ENCODE measurements at regions not wholly inside any gene's neighbourhood (a gene's known extent, or its start where the extent isn't known, plus 50 kb on each side); places are given as distances from the start of the nearest gene placed in this dataset.

GRCh38 chr5:166710271-166710670 lies 1581.2 kb upstream of the WWC1 start:
- H3K9me3 ChIP-seq (ENCODE audit: control insufficient read depth in 2 of 3, low read length in 3 of 3), result peaks cover 0 to 7% (median 0%) of the 10 kb centered on the region in 3 experiments
- no peaks in the 10 kb centered on the region for H3K36me3 Mint-ChIP-seq
- peaks cover 0 to 25% (median 13%) of the 10 kb centered on the region in 11 donors for H3K9me3 Mint-ChIP-seq
- H3K4me3 Mint-ChIP-seq, result no peak overlapping the region
- H3K27me3 ChIP-seq (ENCODE audit: control insufficient read depth in 2 of 2, insufficient read depth in 2 of 2, low read length in 2 of 2), result no peaks in the 10 kb centered on the region
- ATAC-seq (no peak), DNase-seq (no peak)
- ChIA-PET POLR2A (no interaction called here), CTCF (no interaction called here)
- no peaks in the 10 kb centered on the region for H3K4me1 ChIP-seq (ENCODE audit: control insufficient read depth in 2 of 2, insufficient read depth in 2 of 2, low read length in 2 of 2)
- no peak overlapping the region for H3K4me3 ChIP-seq (ENCODE audit: low read length)
- no peak overlapping the region for H3K27ac ChIP-seq (ENCODE audit: low read depth, low read length)
- H3K27me3 Mint-ChIP-seq, result no peaks in the 10 kb centered on the region
- intact Hi-C loops (cut with micrococcal nuclease), result no loop called here
- no peaks in the 10 kb centered on the region for H3K36me3 ChIP-seq (ENCODE audit: control insufficient read depth in 2 of 3, insufficient read depth in 3 of 3, low read length in 3 of 3)
- no peak overlapping the region for H3K27ac Mint-ChIP-seq
- no peaks in the 10 kb centered on the region for H3K4me1 Mint-ChIP-seq

GRCh38 chr5:166712447-166713185 lies 1578.8 kb upstream of the WWC1 start:
- Histone ChIP-seq H3K4me3 (ENCODE audit: low read length) (no peak overlapping the region), H3K27ac (ENCODE audit: low read depth, low read length) (no peak overlapping the region), H3K36me3 (ENCODE audit: control insufficient read depth in 2 of 3, insufficient read depth in 3 of 3, low read length in 3 of 3) (no peaks in the 10 kb centered on the region), H3K9me3 (ENCODE audit: control insufficient read depth in 2 of 3, low read length in 3 of 3) (peaks cover 0 to 7% (median 0%) of the 10 kb centered on the region in 3 experiments), H3K27me3 (ENCODE audit: control insufficient read depth in 2 of 2, insufficient read depth in 2 of 2, low read length in 2 of 2) (no peaks in the 10 kb centered on the region), H3K4me1 (ENCODE audit: control insufficient read depth in 2 of 2, insufficient read depth in 2 of 2, low read length in 2 of 2) (no peaks in the 10 kb centered on the region)
- ChIA-PET CTCF (no interaction called here), POLR2A (no interaction called here)
- Mint-ChIP-seq H3K4me3 (no peak overlapping the region), H3K27me3 (no peaks in the 10 kb centered on the region), H3K36me3 (no peaks in the 10 kb centered on the region), H3K27ac (no peak overlapping the region), H3K9me3 (peaks cover 0 to 28% (median 13%) of the 10 kb centered on the region in 11 donors), H3K4me1 (no peaks in the 10 kb centered on the region)
- no peak for ATAC-seq
- no peak for DNase-seq
- intact Hi-C loops (cut with micrococcal nuclease), result no loop called here

DNA sequence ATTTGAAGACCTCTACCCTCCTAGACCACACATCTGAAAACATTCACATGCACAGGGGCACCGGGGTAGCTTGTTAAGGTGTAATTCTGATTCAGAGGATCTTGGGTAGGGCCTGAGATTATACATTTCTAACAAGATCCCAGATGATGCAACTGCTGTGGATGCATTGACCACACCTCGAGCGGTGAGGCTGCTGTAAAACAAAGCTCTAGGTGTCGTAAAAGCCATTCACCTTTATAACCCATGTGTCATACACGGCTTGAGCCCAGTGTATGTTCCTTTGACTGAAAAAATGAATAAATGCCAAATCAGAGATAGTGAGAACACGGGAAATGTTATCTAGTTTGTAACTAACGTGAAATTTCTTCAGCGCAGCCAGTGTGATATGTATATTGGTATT lies 1578.2 kb upstream of the WWC1 start:
- Histone ChIP-seq H3K27me3 (ENCODE audit: control insufficient read depth in 2 of 2, insufficient read depth in 2 of 2, low read length in 2 of 2) (no peaks in the 10 kb centered on the region), H3K36me3 (ENCODE audit: control insufficient read depth in 2 of 3, insufficient read depth in 3 of 3, low read length in 3 of 3) (no peaks in the 10 kb centered on the region), H3K27ac (ENCODE audit: low read depth, low read length) (no peak overlapping the region), H3K4me1 (ENCODE audit: control insufficient read depth in 2 of 2, insufficient read depth in 2 of 2, low read length in 2 of 2) (no peaks in the 10 kb centered on the region), H3K4me3 (ENCODE audit: low read length) (no peak overlapping the region), H3K9me3 (ENCODE audit: control insufficient read depth in 2 of 3, low read length in 3 of 3) (peaks cover 0 to 7% (median 0%) of the 10 kb centered on the region in 3 experiments)
- Mint-ChIP-seq H3K9me3 (peaks cover 0 to 28% (median 10%) of the 10 kb centered on the region in 11 donors), H3K27me3 (no peaks in the 10 kb centered on the region), H3K4me3 (no peak overlapping the region), H3K27ac (no peak overlapping the region), H3K36me3 (no peaks in the 10 kb centered on the region), H3K4me1 (no peaks in the 10 kb centered on the region)
- intact Hi-C loops (cut with micrococcal nuclease), result no loop called here
- DNase-seq (no peak), ATAC-seq (no peak)
- POLR2A ChIA-PET, result no interaction called here
- CTCF ChIA-PET, result no interaction called here

- no peaks in the 10 kb centered on the region for H3K4me1 ChIP-seq (ENCODE audit: control insufficient read depth in 2 of 2, insufficient read depth in 2 of 2, low read length in 2 of 2)
- Mint-ChIP-seq H3K9me3 (peaks cover 3 to 37% (median 15%) of the 10 kb centered on the region in 11 donors), H3K4me3 (no peak overlapping the region), H3K27ac (no peak overlapping the region), H3K36me3 (no peaks in the 10 kb centered on the region), H3K4me1 (no peaks in the 10 kb centered on the region), H3K27me3 (no peaks in the 10 kb centered on the region)
- H3K4me3 ChIP-seq (ENCODE audit: low read length), result no peak overlapping the region
- ChIA-PET POLR2A (no interaction called here), CTCF (no interaction called here)
- ATAC-seq (no peak), DNase-seq (no peak)
- no peak overlapping the region for H3K27ac ChIP-seq (ENCODE audit: low read depth, low read length)
- H3K27me3 ChIP-seq (ENCODE audit: control insufficient read depth in 2 of 2, insufficient read depth in 2 of 2, low read length in 2 of 2), result no peaks in the 10 kb centered on the region
- no peaks in the 10 kb centered on the region for H3K36me3 ChIP-seq (ENCODE audit: control insufficient read depth in 2 of 3, insufficient read depth in 3 of 3, low read length in 3 of 3)
- peaks cover 0 to 16% (median 0%) of the 10 kb centered on the region in 3 experiments for H3K9me3 ChIP-seq (ENCODE audit: control insufficient read depth in 2 of 3, low read length in 3 of 3)
- intact Hi-C loops (cut with micrococcal nuclease), result no loop called here
Measured at GRCh38 chr5:166716856-166717492, 1574.5 kb upstream of the WWC1 start.

DNA sequence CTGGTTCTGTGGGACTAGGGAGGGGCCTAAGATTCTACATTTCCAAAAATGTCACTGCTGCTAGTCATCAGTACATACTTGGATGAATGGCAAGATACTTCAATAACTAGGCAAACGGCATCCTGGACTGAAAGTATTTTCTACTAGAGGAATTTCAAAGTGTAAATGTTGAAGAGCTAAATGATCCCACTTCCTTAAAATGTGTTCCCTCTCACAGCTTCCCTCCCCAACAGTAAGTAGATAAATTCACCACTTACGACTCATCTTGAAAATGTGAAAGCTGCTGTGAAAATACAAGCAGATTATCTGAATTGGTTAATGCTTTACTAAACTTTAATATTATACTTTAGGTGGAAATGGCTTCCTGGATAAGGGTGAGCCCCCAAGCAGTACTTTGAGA lies 1571.5 kb upstream of the WWC1 start:
- ATAC-seq (no peak), DNase-seq (no peak)
- H3K4me3 Mint-ChIP-seq, result no peak overlapping the region
- H3K9me3 Mint-ChIP-seq, result peaks cover 4 to 22% (median 14%) of the 10 kb centered on the region in 11 donors
- POLR2A ChIA-PET, result no interaction called here
- Histone ChIP-seq H3K27me3 (ENCODE audit: control insufficient read depth in 2 of 2, insufficient read depth in 2 of 2, low read length in 2 of 2) (no peaks in the 10 kb centered on the region), H3K4me1 (ENCODE audit: control insufficient read depth in 2 of 2, insufficient read depth in 2 of 2, low read length in 2 of 2) (no peaks in the 10 kb centered on the region), H3K27ac (ENCODE audit: low read depth, low read length) (no peak overlapping the region), H3K36me3 (ENCODE audit: control insufficient read depth in 2 of 3, insufficient read depth in 3 of 3, low read length in 3 of 3) (no peaks in the 10 kb centered on the region), H3K9me3 (ENCODE audit: control insufficient read depth in 2 of 3, low read length in 3 of 3) (peaks cover 0 to 11% (median 0%) of the 10 kb centered on the region in 3 experiments), H3K4me3 (ENCODE audit: low read length) (no peak overlapping the region)
- CTCF ChIA-PET, result no interaction called here
- H3K36me3 Mint-ChIP-seq, result no peaks in the 10 kb centered on the region
- H3K27ac Mint-ChIP-seq, result no peak overlapping the region
- intact Hi-C loops (cut with micrococcal nuclease), result no loop called here
- H3K27me3 Mint-ChIP-seq, result no peaks in the 10 kb centered on the region
- H3K4me1 Mint-ChIP-seq, result no peaks in the 10 kb centered on the region

DNA sequence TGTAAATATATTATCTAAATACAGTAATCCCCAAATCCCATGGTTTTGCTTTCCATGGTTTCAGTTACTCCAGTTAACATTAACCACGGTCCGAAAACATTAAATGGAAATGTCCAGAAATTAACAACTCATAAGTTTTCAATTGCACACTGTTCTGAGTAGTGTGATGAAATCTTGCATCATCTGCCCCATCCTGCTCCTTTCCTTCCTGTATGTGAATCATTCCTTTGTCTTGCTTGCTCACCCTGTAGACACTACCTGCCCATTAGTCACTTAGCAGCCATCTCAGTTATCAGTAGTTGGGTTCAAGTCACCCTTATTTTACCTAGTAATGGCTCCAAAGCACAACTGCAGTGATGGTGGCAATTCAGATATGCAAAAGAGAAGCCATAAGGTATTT lies 1568.5 kb upstream of the WWC1 start:
- Histone ChIP-seq H3K27me3 (ENCODE audit: control insufficient read depth in 2 of 2, insufficient read depth in 2 of 2, low read length in 2 of 2) (no peaks in the 10 kb centered on the region), H3K4me1 (ENCODE audit: control insufficient read depth in 2 of 2, insufficient read depth in 2 of 2, low read length in 2 of 2) (no peaks in the 10 kb centered on the region), H3K4me3 (ENCODE audit: low read length) (no peak overlapping the region), H3K9me3 (ENCODE audit: control insufficient read depth in 2 of 3, low read length in 3 of 3) (peaks cover 0 to 10% (median 0%) of the 10 kb centered on the region in 3 experiments), H3K36me3 (ENCODE audit: control insufficient read depth in 2 of 3, insufficient read depth in 3 of 3, low read length in 3 of 3) (no peaks in the 10 kb centered on the region), H3K27ac (ENCODE audit: low read depth, low read length) (no peak overlapping the region)
- DNase-seq (no peak), ATAC-seq (no peak)
- Mint-ChIP-seq H3K4me3 (no peak overlapping the region), H3K27ac (no peak overlapping the region), H3K9me3 (peaks cover 3 to 16% (median 8%) of the 10 kb centered on the region in 11 donors), H3K27me3 (no peaks in the 10 kb centered on the region), H3K36me3 (no peaks in the 10 kb centered on the region), H3K4me1 (no peaks in the 10 kb centered on the region)
- ChIA-PET POLR2A (no interaction called here), CTCF (no interaction called here)
- intact Hi-C loops (cut with micrococcal nuclease), result no loop called here

GRCh38 chr5:166724284-166724683 lies 1567.2 kb upstream of the WWC1 start:
- ATAC-seq (no peak), DNase-seq (no peak)
- Mint-ChIP-seq H3K9me3 (peaks cover 2 to 16% (median 8%) of the 10 kb centered on the region in 11 donors), H3K4me1 (no peaks in the 10 kb centered on the region), H3K27me3 (no peaks in the 10 kb centered on the region), H3K4me3 (no peak overlapping the region), H3K27ac (no peak overlapping the region), H3K36me3 (no peaks in the 10 kb centered on the region)
- POLR2A ChIA-PET, result no interaction called here
- Histone ChIP-seq H3K9me3 (ENCODE audit: control insufficient read depth in 2 of 3, low read length in 3 of 3) (peaks cover 0 to 5% (median 0%) of the 10 kb centered on the region in 3 experiments), H3K36me3 (ENCODE audit: control insufficient read depth in 2 of 3, insufficient read depth in 3 of 3, low read length in 3 of 3) (no peaks in the 10 kb centered on the region), H3K27me3 (ENCODE audit: control insufficient read depth in 2 of 2, insufficient read depth in 2 of 2, low read length in 2 of 2) (no peaks in the 10 kb centered on the region), H3K27ac (ENCODE audit: low read depth, low read length) (no peak overlapping the region), H3K4me3 (ENCODE audit: low read length) (no peak overlapping the region), H3K4me1 (ENCODE audit: control insufficient read depth in 2 of 2, insufficient read depth in 2 of 2, low read length in 2 of 2) (no peaks in the 10 kb centered on the region)
- CTCF ChIA-PET, result no interaction called here
- intact Hi-C loops (cut with micrococcal nuclease), result no loop called here

All from naive thymus-derived CD4-positive, alpha-beta T cell (primary cell).